ENCODE measurements at regions not wholly inside any gene's neighbourhood (a gene's known extent, or its start where the extent isn't known, plus 50 kb on each side); places are given as distances from the start of the nearest gene placed in this dataset.

- no peak for TF ChIP-seq CTCF (conservative IDR thresholded peaks at IDR 0.05; ENCODE audit: low read depth, low read length)
- TF ChIP-seq EZH2 (IDR thresholded peaks at IDR 0.05; ENCODE audit: borderline replicate concordance, low read depth, low read length, poor library complexity, severe bottlenecking), result no peak
Measured at GRCh38 chr6:140993515-140993914, 1139.2 kb upstream of the GJE1 start.

Data from A673 (cell line).